Activated naive CD8-positive, alpha-beta T cell treated with anti-CD3 and anti-CD28 coated beads for 36 hours (primary cell): ENCODE measurements at regions not wholly inside any gene's neighbourhood (a gene's known extent, or its start where the extent isn't known, plus 50 kb on each side); places are given as distances from the start of the nearest gene placed in this dataset.

ENCODE experiments used
- DNase-seq: peaks from one replicate; pipeline ENCODE4 v3.0.0; 2021
- H3K27ac Mint-ChIP-seq: one replicate; pipeline ENCODE4 v1.8.0; 2022; ENCODE audit warnings: mild to moderate bottlenecking, moderate library complexity, mixed read lengths
- H3K27me3 Mint-ChIP-seq: one replicate; pipeline ENCODE4 v1.8.0; 2022; ENCODE audit warnings: mild to moderate bottlenecking, mixed read lengths
- H3K36me3 Mint-ChIP-seq: one replicate; pipeline ENCODE4 v1.8.0; 2021; ENCODE audit warnings: mild to moderate bottlenecking, mixed read lengths
- H3K4me1 Mint-ChIP-seq: one replicate; pipeline ENCODE4 v1.8.0; 2021; ENCODE audit warnings: mixed read lengths
- H3K4me3 Mint-ChIP-seq: one replicate; pipeline ENCODE4 v1.8.0; 2022; ENCODE audit warnings: mild to moderate bottlenecking, moderate library complexity, mixed read lengths
- H3K9me3 Mint-ChIP-seq: one replicate; pipeline ENCODE4 v1.8.0; 2022; ENCODE audit warnings: mixed read lengths

DNA sequence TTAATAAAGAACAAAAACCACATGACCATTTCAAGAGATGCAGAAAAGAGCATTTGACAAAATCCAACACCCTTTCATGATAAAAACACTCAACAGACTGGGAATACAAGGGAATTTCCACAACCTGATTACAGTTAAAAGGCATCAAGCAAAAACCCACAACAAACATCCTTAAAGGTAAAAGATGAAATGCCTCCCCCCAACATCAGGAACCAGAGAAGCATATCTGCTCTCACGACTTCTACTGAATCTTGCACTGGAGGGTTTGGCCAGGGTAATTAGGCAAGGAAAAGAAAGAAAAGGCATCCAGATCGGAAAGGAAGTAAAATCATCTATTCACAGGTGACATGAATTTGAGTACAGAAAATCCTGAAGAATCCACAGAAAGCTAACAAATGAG is 59.5 kb upstream of the SFMBT2 start:
- H3K9me3 Mint-ChIP-seq = no peaks in the 10 kb centered on the region
- H3K27me3 Mint-ChIP-seq = no peaks in the 10 kb centered on the region
- peaks cover 33% of the 10 kb centered on the region for H3K4me1 Mint-ChIP-seq
- no peaks in the 10 kb centered on the region for H3K36me3 Mint-ChIP-seq
- DNase-seq = no peak
- H3K27ac Mint-ChIP-seq = no peak overlapping the region
- no peak overlapping the region for H3K4me3 Mint-ChIP-seq

DNA sequence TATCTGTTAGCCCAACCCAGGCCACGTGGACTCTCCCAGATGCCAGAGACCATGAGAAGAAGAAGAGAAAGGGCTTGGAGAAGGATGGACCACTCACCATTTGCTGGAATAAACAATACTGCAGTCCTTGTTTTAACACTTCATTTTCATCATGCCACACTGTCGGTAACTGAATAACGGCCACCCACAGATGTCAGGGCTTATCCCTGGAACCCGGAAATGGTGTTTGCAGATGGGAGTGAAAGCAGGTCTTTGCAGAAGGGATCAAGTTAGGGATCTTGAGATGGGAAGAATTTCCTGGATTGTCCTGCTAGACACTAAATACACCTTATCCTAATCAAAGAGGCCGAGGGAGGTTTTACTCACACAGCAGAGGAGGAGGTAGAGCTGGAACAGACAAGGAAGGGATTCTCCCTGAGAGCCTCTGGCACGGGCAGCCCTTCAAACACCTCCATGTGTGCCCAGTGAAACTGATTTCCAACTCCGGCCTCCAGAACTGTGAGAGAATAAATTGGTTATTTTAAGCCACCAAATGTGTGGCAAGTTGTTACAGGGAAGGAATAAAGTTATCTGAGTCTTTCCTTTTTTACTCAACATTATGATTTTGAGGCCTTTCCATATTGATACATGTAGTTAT is 56.3 kb upstream of the SFMBT2 start:
- Mint-ChIP-seq H3K9me3 (no peaks in the 10 kb centered on the region), H3K27me3 (no peaks in the 10 kb centered on the region), H3K36me3 (no peaks in the 10 kb centered on the region)

DNA sequence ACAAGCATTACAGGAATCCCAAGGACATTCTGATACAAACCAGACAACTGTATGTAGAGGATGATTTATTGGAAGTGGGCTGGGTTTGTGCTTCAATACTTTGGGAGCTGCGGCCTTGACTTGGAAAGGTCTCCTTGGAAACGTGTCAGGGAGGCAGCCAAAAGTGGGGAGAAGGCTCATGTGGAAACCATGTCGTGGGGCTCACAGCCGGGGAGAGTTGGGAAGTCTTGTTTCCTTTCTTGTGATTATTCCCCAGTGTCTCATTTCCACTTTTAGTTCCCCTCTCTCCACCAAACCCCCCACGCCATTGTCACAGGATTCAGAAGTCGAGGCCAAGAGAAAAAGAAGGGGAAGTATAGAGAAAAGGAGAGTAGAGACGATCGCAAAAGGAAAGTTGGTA is 53.9 kb upstream of the SFMBT2 start:
- no peaks in the 10 kb centered on the region for H3K9me3 Mint-ChIP-seq
- DNase-seq = no peak
- no peak overlapping the region for H3K27ac Mint-ChIP-seq
- H3K4me3 Mint-ChIP-seq = no peak overlapping the region
- no peaks in the 10 kb centered on the region for H3K36me3 Mint-ChIP-seq
- H3K27me3 Mint-ChIP-seq = no peaks in the 10 kb centered on the region
- H3K4me1 Mint-ChIP-seq = peaks cover 2% of the 10 kb centered on the region

More for the DNA sequence above, 56.3 kb upstream of the SFMBT2 start:
- H3K27ac Mint-ChIP-seq = no peak overlapping the region
- DNase-seq = no peak
- H3K4me1 Mint-ChIP-seq = peaks cover 25% of the 10 kb centered on the region
- H3K4me3 Mint-ChIP-seq = no peak overlapping the region
